ENCODE measurements at regions not wholly inside any gene's neighbourhood (a gene's known extent, or its start where the extent isn't known, plus 50 kb on each side); places are given as distances from the start of the nearest gene placed in this dataset.
"Not testable (repeated sequence)": the region's sequence is repeated elsewhere in the genome, so short reads cannot be mapped to it uniquely, and the experiment has no call there.

GRCh38 chrX:122238801-122239200, 945.3 kb upstream of the GRIA3 start:
- no peak for DNase-seq

- no peak for DNase-seq
These were observed 942.1 kb upstream of the GRIA3 start for GRCh38 chrX:122241959-122242358.

GRCh38 chrX:122244080-122244479, 940.0 kb upstream of the GRIA3 start:
- no peak for DNase-seq

GRCh38 chrX:122245175-122245574, 938.9 kb upstream of the GRIA3 start:
- no peak for DNase-seq

GRCh38 chrX:122245943-122246342, 938.1 kb upstream of the GRIA3 start:
- DNase-seq = no peak

GRCh38 chrX:122246937-122247336, 937.1 kb upstream of the GRIA3 start:
- no peak for DNase-seq

GRCh38 chrX:122248681-122249080, 935.4 kb upstream of the GRIA3 start:
- no peak for DNase-seq

- DNase-seq = no peak
These were observed 931.6 kb upstream of the GRIA3 start for GRCh38 chrX:122252454-122252853.

GRCh38 chrX:122268353-122268752, 915.7 kb upstream of the GRIA3 start:
- DNase-seq = no peak

- no peak for DNase-seq
These were observed 914.8 kb upstream of the GRIA3 start for GRCh38 chrX:122269243-122269781.

- DNase-seq = no peak
These were observed 913.1 kb upstream of the GRIA3 start for GRCh38 chrX:122270809-122271494.

- no peak for DNase-seq
These were observed 912.1 kb upstream of the GRIA3 start for GRCh38 chrX:122272011-122272410.

- no peak for DNase-seq
These were observed 904.3 kb upstream of the GRIA3 start for GRCh38 chrX:122279746-122280145.

- DNase-seq = not testable (repeated sequence)
These were observed 884.3 kb upstream of the GRIA3 start for GRCh38 chrX:122299822-122300221.

- DNase-seq = no peak
These were observed 882.6 kb upstream of the GRIA3 start for GRCh38 chrX:122301491-122301890.

- DNase-seq = no peak
These were observed 880.3 kb upstream of the GRIA3 start for GRCh38 chrX:122303761-122304160.

GRCh38 chrX:122344816-122345215, 839.3 kb upstream of the GRIA3 start:
- DNase-seq = no peak

GRCh38 chrX:122363112-122363795, 820.8 kb upstream of the GRIA3 start:
- no peak for DNase-seq

GRCh38 chrX:122375533-122375932, 808.5 kb upstream of the GRIA3 start:
- DNase-seq = not testable (repeated sequence)

GRCh38 chrX:122389005-122389404, 795.1 kb upstream of the GRIA3 start:
- no peak for DNase-seq

- DNase-seq = no peak
These were observed 765.3 kb upstream of the GRIA3 start for GRCh38 chrX:122418758-122419157.

- DNase-seq = no peak
These were observed 762.5 kb upstream of the GRIA3 start for GRCh38 chrX:122421434-122422121.

GRCh38 chrX:122422547-122422946, 761.5 kb upstream of the GRIA3 start:
- DNase-seq = no peak

- no peak for DNase-seq
These were observed 749.1 kb upstream of the GRIA3 start for GRCh38 chrX:122434942-122435341.

All from GF-D8 (cell line).